Nephron (organoid): ENCODE measurements at regions not wholly inside any gene's neighbourhood (a gene's known extent, or its start where the extent isn't known, plus 50 kb on each side); places are given as distances from the start of the nearest gene placed in this dataset.

Experiments
- H3K27ac Mint-ChIP-seq, 3 experiments: 2 replicates each; pipeline ENCODE4 v1.8.0; 2020; ENCODE audit warnings: mixed read lengths in 3 of 3, mild to moderate bottlenecking in 2 of 3, moderate library complexity in 1 of 3
- H3K27me3 Mint-ChIP-seq: 2 replicates; pipeline ENCODE4 v1.8.0; 2021; ENCODE audit warnings: low read depth, mild to moderate bottlenecking, moderate library complexity, mixed read lengths
- H3K36me3 Mint-ChIP-seq: 2 replicates; pipeline ENCODE4 v1.8.0; 2020; ENCODE audit warnings: low read depth, mixed read lengths
- H3K4me1 Mint-ChIP-seq: 2 replicates; pipeline ENCODE4 v1.8.0; 2020; ENCODE audit warnings: mixed read lengths
- H3K4me3 Mint-ChIP-seq, 3 experiments: 2 replicates each; pipeline ENCODE4 v1.8.0; 2020; ENCODE audit warnings: mild to moderate bottlenecking in 3 of 3, mixed read lengths in 3 of 3, moderate library complexity in 2 of 3
- H3K9me3 Mint-ChIP-seq: 2 replicates; pipeline ENCODE4 v1.8.0; 2020; ENCODE audit warnings: mixed read lengths
- CTCF ChIP-seq, 3 experiments: fragments of 200-600 bp; sonication (generic); IDR thresholded peaks; one replicate each; pipeline ENCODE4 v1.5.0; 2021; ENCODE audit warnings: antibody characterized with exemption in 3 of 3; ENCODE audit not compliant: unreplicated experiment in 3 of 3

- peaks cover 4% of the 10 kb centered on the region for H3K4me1 Mint-ChIP-seq
- TF ChIP-seq CTCF (IDR thresholded peaks at IDR 0.05; ENCODE audit: unreplicated experiment in 3 of 3): no peak
- H3K27me3 Mint-ChIP-seq: peaks cover 8% of the 10 kb centered on the region
- H3K4me3 Mint-ChIP-seq: peak overlapping the region; percentile 3 to 46 (median 9)
- H3K27ac Mint-ChIP-seq: no peak overlapping the region
- H3K36me3 Mint-ChIP-seq: no peaks in the 10 kb centered on the region
- H3K9me3 Mint-ChIP-seq: no peaks in the 10 kb centered on the region
Measured at GRCh38 chr16:75860326-75861053, 134.2 kb upstream of the CPHXL start.

GRCh38 chr16:75861311-75862097 is 135.2 kb upstream of the CPHXL start:
- Mint-ChIP-seq H3K9me3 (no peaks in the 10 kb centered on the region), H3K4me1 (peaks cover 4% of the 10 kb centered on the region), H3K4me3 (no peak overlapping the region), H3K36me3 (no peaks in the 10 kb centered on the region), H3K27me3 (peaks cover 8% of the 10 kb centered on the region), H3K27ac (no peak overlapping the region)
- TF ChIP-seq CTCF (IDR thresholded peaks at IDR 0.05; ENCODE audit: unreplicated experiment in 3 of 3): no peak

GRCh38 chr16:75862098-75862386 is 135.8 kb upstream of the CPHXL start:
- H3K4me1 Mint-ChIP-seq: peaks cover 4% of the 10 kb centered on the region

GRCh38 chr16:75864243-75864642 is 138.0 kb upstream of the CPHXL start:
- peaks cover 4% of the 10 kb centered on the region for H3K4me1 Mint-ChIP-seq
- H3K9me3 Mint-ChIP-seq: no peaks in the 10 kb centered on the region
- H3K4me3 Mint-ChIP-seq: no peak overlapping the region
- no peak overlapping the region for H3K27ac Mint-ChIP-seq
- peaks cover 8% of the 10 kb centered on the region for H3K27me3 Mint-ChIP-seq
- H3K36me3 Mint-ChIP-seq: no peaks in the 10 kb centered on the region
- no peak for TF ChIP-seq CTCF (IDR thresholded peaks at IDR 0.05; ENCODE audit: unreplicated experiment in 3 of 3)

More at GRCh38 chr16:75862098-75862386, 135.8 kb upstream of the CPHXL start:
- H3K27me3 Mint-ChIP-seq: peaks cover 8% of the 10 kb centered on the region
- no peak overlapping the region for H3K4me3 Mint-ChIP-seq
- no peaks in the 10 kb centered on the region for H3K36me3 Mint-ChIP-seq
- TF ChIP-seq CTCF (IDR thresholded peaks at IDR 0.05; ENCODE audit: unreplicated experiment in 3 of 3): no peak
- no peak overlapping the region for H3K27ac Mint-ChIP-seq
- no peaks in the 10 kb centered on the region for H3K9me3 Mint-ChIP-seq

GRCh38 chr16:75865736-75866135 is 139.4 kb upstream of the CPHXL start:
- no peak overlapping the region for H3K27ac Mint-ChIP-seq
- no peak for TF ChIP-seq CTCF (IDR thresholded peaks at IDR 0.05; ENCODE audit: unreplicated experiment in 3 of 3)
- H3K4me1 Mint-ChIP-seq: peaks cover under 1% of the 10 kb centered on the region
- no peaks in the 10 kb centered on the region for H3K9me3 Mint-ChIP-seq
- no peaks in the 10 kb centered on the region for H3K36me3 Mint-ChIP-seq
- H3K27me3 Mint-ChIP-seq: peaks cover 5% of the 10 kb centered on the region
- H3K4me3 Mint-ChIP-seq: no peak overlapping the region
